WTC11 (cell line): ENCODE measurements at regions not wholly inside any gene's neighbourhood (a gene's known extent, or its start where the extent isn't known, plus 50 kb on each side); places are given as distances from the start of the nearest gene placed in this dataset.
"Not testable (repeated sequence)": the region's sequence is repeated elsewhere in the genome, so short reads cannot be mapped to it uniquely, and the experiment has no call there.

Experiments used
- ATAC-seq: fragments of 200-7000 bp; cut with Tn5 transposase; 2 replicates; pipeline ENCODE4 v1.10.0; 2021; ENCODE audit warnings: mild to moderate bottlenecking, moderate library complexity
- CTCF ChIA-PET: fragments of 300-600 bp; sonication (Branson Sonifier 250); formaldehyde crosslinking; loops from one replicate; lab custom pipeline; 2021; ENCODE audit warnings: antibody characterized with exemption; lab: Charles Lee
- POLR2A ChIA-PET: fragments of 350-600 bp; sonication (Branson Sonifier 250); formaldehyde crosslinking; loops from one replicate; lab custom pipeline; 2021; ENCODE audit warnings: antibody characterized with exemption; lab: Charles Lee
- DNase-seq: peaks from one replicate; pipeline ENCODE4 v3.0.0; 2021; ENCODE audit warnings: low spot score
- H3K27ac Mint-ChIP-seq: 2 replicates; pipeline ENCODE4 v1.8.0; 2021; ENCODE audit warnings: mixed read lengths
- H3K27me3 Mint-ChIP-seq: 2 replicates; pipeline ENCODE4 v1.8.0; 2021; ENCODE audit warnings: low read depth, mild to moderate bottlenecking, moderate library complexity, mixed read lengths
- H3K36me3 Mint-ChIP-seq: 2 replicates; pipeline ENCODE4 v1.8.0; 2021; ENCODE audit warnings: mixed read lengths
- H3K4me1 Mint-ChIP-seq: 2 replicates; pipeline ENCODE4 v1.8.0; 2022; ENCODE audit warnings: mixed read lengths
- H3K4me3 Mint-ChIP-seq: 2 replicates; pipeline ENCODE4 v1.8.0; 2021; ENCODE audit warnings: mild to moderate bottlenecking, moderate library complexity, mixed read lengths
- H3K9me3 Mint-ChIP-seq: 2 replicates; pipeline ENCODE4 v1.8.0; 2021; ENCODE audit warnings: mixed read lengths
- ATF3 ChIP-seq: sonication (generic); formaldehyde crosslinking; conservative IDR thresholded peaks from 2 replicates; pipeline ENCODE4 v1.8.1; 2022; ENCODE audit warnings: mild to moderate bottlenecking, missing genetic modification reagents
- CBFB ChIP-seq: sonication (generic); formaldehyde crosslinking; IDR thresholded peaks from 2 replicates; pipeline ENCODE4 v1.8.1; 2022; ENCODE audit warnings: mild to moderate bottlenecking, low read depth, missing genetic modification reagents
- CDX4 ChIP-seq: fragments of 250-450 bp; sonication (Bioruptor Pico); IDR thresholded peaks from 2 replicates; pipeline ENCODE4 v1.9.0; 2021; ENCODE audit warnings: moderate library complexity, mild to moderate bottlenecking, inconsistent platforms, borderline replicate concordance
- E2F5 ChIP-seq: sonication (generic); formaldehyde crosslinking; IDR thresholded peaks from 2 replicates; pipeline ENCODE4 v1.8.1; 2022; ENCODE audit warnings: mild to moderate bottlenecking, moderate library complexity, missing genetic modification reagents
- FOXP1 ChIP-seq: sonication (generic); formaldehyde crosslinking; IDR thresholded peaks from 2 replicates; pipeline ENCODE4 v1.8.0; 2022; ENCODE audit warnings: missing genetic modification reagents, mild to moderate bottlenecking, moderate library complexity, borderline replicate concordance
- HMGA2 ChIP-seq: fragments of 250-450 bp; sonication (Bioruptor Pico); IDR thresholded peaks from 2 replicates; pipeline ENCODE4 v1.4.0; 2021; ENCODE audit warnings: mild to moderate bottlenecking, moderate library complexity
- IRF1 ChIP-seq: sonication (generic); formaldehyde crosslinking; IDR thresholded peaks from 2 replicates; pipeline ENCODE4 v1.8.0; 2023; ENCODE audit warnings: missing genetic modification reagents
- MLX ChIP-seq: sonication (generic); formaldehyde crosslinking; IDR thresholded peaks from 2 replicates; pipeline ENCODE4 v1.8.1; 2023; ENCODE audit warnings: mild to moderate bottlenecking, missing genetic modification reagents, moderate library complexity
- MXD4 ChIP-seq: fragments of 250-450 bp; sonication (Bioruptor Pico); IDR thresholded peaks from 2 replicates; pipeline ENCODE4 v1.8.0; 2021; ENCODE audit warnings: mild to moderate bottlenecking, moderate library complexity, borderline replicate concordance
- NR3C1 ChIP-seq: sonication (generic); formaldehyde crosslinking; conservative IDR thresholded peaks from 2 replicates; pipeline ENCODE4 v1.8.1; 2023; ENCODE audit warnings: low read depth, mild to moderate bottlenecking, missing genetic modification reagents
- PRDM15 ChIP-seq: sonication (generic); formaldehyde crosslinking; IDR thresholded peaks from 2 replicates; pipeline ENCODE4 v1.8.0; 2022; ENCODE audit warnings: missing genetic modification reagents
- PRRX2 ChIP-seq: fragments of 250-450 bp; sonication (Bioruptor Pico); IDR thresholded peaks from 2 replicates; pipeline ENCODE4 v1.8.0; 2021; ENCODE audit warnings: mild to moderate bottlenecking
- RELA ChIP-seq: sonication (generic); formaldehyde crosslinking; IDR thresholded peaks from 2 replicates; pipeline ENCODE4 v1.8.1; 2022; ENCODE audit warnings: missing genetic modification reagents, mild to moderate bottlenecking, borderline replicate concordance
- SMAD3 ChIP-seq: sonication (generic); formaldehyde crosslinking; IDR thresholded peaks from 2 replicates; pipeline ENCODE4 v1.8.0; 2022; ENCODE audit warnings: missing genetic modification reagents, mild to moderate bottlenecking, borderline replicate concordance
- SMAD4 ChIP-seq: sonication (generic); formaldehyde crosslinking; IDR thresholded peaks from 2 replicates; pipeline ENCODE4 v1.8.0; 2022; ENCODE audit warnings: mild to moderate bottlenecking, missing genetic modification reagents
- TCF7 ChIP-seq: sonication (generic); formaldehyde crosslinking; IDR thresholded peaks from 2 replicates; pipeline ENCODE4 v1.8.0; 2022; ENCODE audit warnings: mild to moderate bottlenecking, low read depth, missing genetic modification reagents, moderate library complexity
- USF1 ChIP-seq: sonication (generic); formaldehyde crosslinking; IDR thresholded peaks from 2 replicates; pipeline ENCODE4 v1.8.0; 2022; ENCODE audit warnings: mild to moderate bottlenecking, missing genetic modification reagents
- ZMAT4 ChIP-seq: fragments of 250-450 bp; sonication (Bioruptor Pico); IDR thresholded peaks from 2 replicates; pipeline ENCODE4 v1.9.0; 2021; ENCODE audit warnings: mild to moderate bottlenecking
- ZNF121 ChIP-seq: sonication (generic); formaldehyde crosslinking; IDR thresholded peaks from 2 replicates; pipeline ENCODE4 v1.8.0; 2023; ENCODE audit warnings: missing genetic modification reagents
- ZNF219 ChIP-seq: sonication (generic); formaldehyde crosslinking; IDR thresholded peaks from 2 replicates; pipeline ENCODE4 v1.8.0; 2023; ENCODE audit warnings: missing genetic modification reagents, mild to moderate bottlenecking, borderline replicate concordance

GRCh38 chr11:100409267-100409666, 277.8 kb upstream of the ARHGAP42 start:
- Mint-ChIP-seq H3K36me3 (peaks cover 14% of the 10 kb centered on the region), H3K4me1 (peaks cover 26% of the 10 kb centered on the region), H3K9me3 (peaks cover 21% of the 10 kb centered on the region), H3K4me3 (peak overlapping the region; percentile 66), H3K27me3 (peaks cover 12% of the 10 kb centered on the region)
- H3K27ac Mint-ChIP-seq, CTCF ChIA-PET, ATAC-seq, POLR2A ChIA-PET: not testable (repeated sequence)
- DNase-seq = peak; percentile 50

GRCh38 chr11:100419518-100419917, 267.6 kb upstream of the ARHGAP42 start:
- ChIA-PET POLR2A (no interaction called here), CTCF (no interaction called here)
- Mint-ChIP-seq H3K36me3 (peaks cover 17% of the 10 kb centered on the region), H3K27me3 (no peaks in the 10 kb centered on the region), H3K9me3 (peaks cover 31% of the 10 kb centered on the region), H3K27ac (no peak overlapping the region), H3K4me3 (no peak overlapping the region), H3K4me1 (0 out of 2 replicates have a peak, but pooled peaks cover 5% of the 10 kb centered on the region)
- no peak for ATAC-seq
- TF ChIP-seq E2F5 (CRISPR knock-in tag) = no peak
- TF ChIP-seq HMGA2 (CRISPR knock-in tag) = no peak
- TF ChIP-seq IRF1 (CRISPR knock-in tag) = no peak
- no peak for TF ChIP-seq CDX4 (CRISPR knock-in tag)
- no peak for TF ChIP-seq TCF7 (CRISPR knock-in tag)
- TF ChIP-seq MLX (CRISPR knock-in tag) = no peak
- TF ChIP-seq USF1 = no peak
- TF ChIP-seq PRDM15 (CRISPR knock-in tag) = no peak
- no peak for TF ChIP-seq NR3C1
- TF ChIP-seq SMAD4 (CRISPR knock-in tag) = no peak
- no peak for TF ChIP-seq ZNF219 (CRISPR knock-in tag)
- no peak for TF ChIP-seq CBFB (CRISPR knock-in tag)
- no peak for DNase-seq

- DNase-seq = no peak
- no peak overlapping the region for H3K4me3 Mint-ChIP-seq
- no peaks in the 10 kb centered on the region for H3K9me3 Mint-ChIP-seq
- H3K27me3 Mint-ChIP-seq = no peaks in the 10 kb centered on the region
- POLR2A ChIA-PET = no interaction called here
- H3K27ac Mint-ChIP-seq = no peak overlapping the region; the same call in 1 of the 2 replicates
- CTCF ChIA-PET = interaction anchor here (2.1 kb wide), 1 partner anchor 91 kb away, joined by 4 read pairs; no protein-coding TSS in a partner anchor
- ATAC-seq = peak; percentile 75; the same call in 1 of the 2 replicates
- TF ChIP-seq RELA (CRISPR knock-in tag) (no peak), MXD4 (CRISPR knock-in tag) (no peak), SMAD3 (no peak), PRRX2 (no peak), IRF1 (CRISPR knock-in tag) (no peak), ZNF121 (CRISPR knock-in tag) (no peak), ZMAT4 (CRISPR knock-in tag) (no peak), ATF3 (CRISPR knock-in tag) (no peak), FOXP1 (CRISPR knock-in tag) (no peak)
- TF ChIP-seq, all 79 proteins: peak for 0
- H3K4me1 Mint-ChIP-seq = peaks cover 17% of the 10 kb centered on the region
- no peaks in the 10 kb centered on the region for H3K36me3 Mint-ChIP-seq
Observed at GRCh38 chr11:100434821-100435641, 252.1 kb upstream of the ARHGAP42 start.
